Hematopoietic multipotent progenitor cell (in vitro differentiated cells): ENCODE measurements at regions not wholly inside any gene's neighbourhood (a gene's known extent, or its start where the extent isn't known, plus 50 kb on each side); places are given as distances from the start of the nearest gene placed in this dataset.

Experiments
- DNase-seq, 3 donors: peaks; one replicate each; pipeline ENCODE4 v3.0.0-alpha.2; 2011 to 2015; ENCODE audit warnings: low read depth in 2 of 3, low spot score in 2 of 3

GRCh38 chr15:96232335-96232734, 98.2 kb upstream of the NR2F2 start:
- no peak for DNase-seq

- DNase-seq, result no peak
Observed at GRCh38 chr15:96234109-96234892, 96.2 kb upstream of the NR2F2 start.

- DNase-seq, result no peak
Observed at GRCh38 chr15:96237002-96237401, 93.5 kb upstream of the NR2F2 start.

- no peak for DNase-seq
Observed at GRCh38 chr15:96242761-96243160, 87.7 kb upstream of the NR2F2 start.

- no peak for DNase-seq
Observed at GRCh38 chr15:96243701-96244100, 86.8 kb upstream of the NR2F2 start.

- DNase-seq, result no peak
Observed at GRCh38 chr15:96245252-96245651, 85.2 kb upstream of the NR2F2 start.

- no peak for DNase-seq
Observed at GRCh38 chr15:96246057-96246456, 84.4 kb upstream of the NR2F2 start.

GRCh38 chr15:96247621-96248305, 82.7 kb upstream of the NR2F2 start:
- no peak for DNase-seq

- DNase-seq, result no peak
Observed at GRCh38 chr15:96252148-96252547, 78.4 kb upstream of the NR2F2 start.

GRCh38 chr15:96253006-96253747, 77.3 kb upstream of the NR2F2 start:
- DNase-seq, result no peak

GRCh38 chr15:96254173-96254572, 76.3 kb upstream of the NR2F2 start:
- DNase-seq, result no peak

GRCh38 chr15:96255599-96255998, 74.9 kb upstream of the NR2F2 start:
- no peak for DNase-seq

- DNase-seq, result no peak
Observed at GRCh38 chr15:96261575-96262034, 68.9 kb upstream of the NR2F2 start.

- DNase-seq, result no peak
Observed at GRCh38 chr15:96262097-96262496, 68.4 kb upstream of the NR2F2 start.

- DNase-seq, result no peak
Observed at GRCh38 chr15:96262549-96263489, 67.7 kb upstream of the NR2F2 start.

- no peak for DNase-seq
Observed at GRCh38 chr15:96264351-96264798, 66.1 kb upstream of the NR2F2 start.

- DNase-seq, result no peak
Observed at GRCh38 chr15:96264801-96265515, 65.5 kb upstream of the NR2F2 start.

- DNase-seq, result no peak
Observed at GRCh38 chr15:96266456-96266855, 64.0 kb upstream of the NR2F2 start.

- DNase-seq, result no peak
Observed at GRCh38 chr15:96267463-96267862, 63.0 kb upstream of the NR2F2 start.
